Kidney tubule cell (primary cell): ENCODE measurements at regions not wholly inside any gene's neighbourhood (a gene's known extent, or its start where the extent isn't known, plus 50 kb on each side); places are given as distances from the start of the nearest gene placed in this dataset.
A peak's percentile ranks its signal among the peaks of the same experiment; 100 is the strongest.
"Not testable (repeated sequence)": the region's sequence is repeated elsewhere in the genome, so short reads cannot be mapped to it uniquely, and the experiment has no call there.

Experiments
- DNase-seq: peaks from one replicate; pipeline ENCODE4 v3.0.0-alpha.2; 2018; ENCODE audit warnings: low spot score

- DNase-seq = no peak
Measured at GRCh38 chr1:217137210-217137881, 414.1 kb upstream of the ESRRG start.

DNA sequence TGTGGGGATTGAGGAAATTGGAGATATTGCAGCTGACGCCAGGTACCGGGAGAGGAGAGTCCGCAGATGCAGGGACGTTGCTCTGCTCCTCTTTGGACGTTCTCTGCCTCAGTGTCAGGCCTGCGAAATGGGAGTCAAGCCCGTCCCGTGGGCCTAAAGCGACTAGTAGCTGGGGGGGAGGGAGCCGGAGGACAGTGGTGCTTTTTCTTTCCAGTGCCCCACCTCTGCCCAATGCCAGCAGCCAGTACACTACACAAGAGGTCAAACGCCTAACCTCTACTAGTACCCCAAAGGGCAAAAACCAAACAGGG is 413.6 kb upstream of the ESRRG start:
- no peak for DNase-seq

GRCh38 chr1:217135987-217136894 is 413.0 kb upstream of the ESRRG start:
- no peak for DNase-seq

DNA sequence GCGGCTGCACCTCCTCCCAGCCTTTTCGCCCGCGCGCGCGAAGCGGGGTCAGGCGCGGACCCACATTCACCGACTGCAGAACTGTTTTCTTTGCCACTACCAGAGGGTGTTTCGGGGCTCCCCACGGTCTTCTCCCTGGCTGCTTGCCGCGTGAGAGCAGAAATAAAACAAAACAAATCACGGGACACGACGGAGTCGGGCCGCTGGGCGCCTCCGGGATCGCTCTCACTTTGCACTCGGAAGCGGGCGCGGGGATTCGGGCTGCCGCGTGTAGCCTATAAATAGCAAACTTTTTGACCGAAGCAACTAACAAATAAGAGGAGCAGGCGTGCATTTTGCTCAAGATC is 412.3 kb upstream of the ESRRG start:
- peak; percentile 19 for DNase-seq

DNA sequence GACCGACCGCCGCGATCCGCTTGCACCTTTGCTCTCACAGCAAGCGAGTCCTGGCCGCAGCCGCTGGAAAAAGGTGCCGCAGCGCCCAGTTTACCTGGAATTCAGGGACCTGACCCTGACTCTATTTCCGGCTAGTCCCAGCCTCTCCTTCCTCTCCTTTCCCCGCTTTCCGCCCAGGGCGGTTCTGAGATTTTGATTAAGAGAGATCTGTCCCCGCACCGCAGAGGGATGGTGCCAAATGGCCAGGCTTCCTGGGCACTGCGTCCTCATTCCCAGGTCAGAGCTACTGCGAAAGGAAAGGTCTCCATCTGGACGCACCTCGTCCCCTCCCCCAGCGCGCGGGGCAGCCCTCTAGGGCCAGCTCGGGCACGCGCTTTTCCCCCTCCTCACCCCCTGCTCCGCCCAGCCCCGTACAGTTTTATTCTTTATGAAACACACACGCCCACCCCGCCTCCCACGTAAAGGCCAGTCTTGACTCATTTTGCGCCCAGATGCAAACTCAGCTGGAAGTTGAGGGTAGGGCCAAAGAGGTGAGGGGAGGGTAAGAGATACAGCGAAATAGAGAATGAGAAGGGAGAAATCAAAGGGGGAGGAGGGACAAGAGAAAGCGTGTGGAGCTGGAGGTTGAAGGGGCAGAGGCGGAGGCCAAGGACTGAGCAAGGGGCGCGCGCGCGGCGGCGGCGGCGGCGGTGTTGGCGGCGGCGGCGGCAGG is 411.8 kb upstream of the ESRRG start:
- DNase-seq = peak; percentile 53

DNA sequence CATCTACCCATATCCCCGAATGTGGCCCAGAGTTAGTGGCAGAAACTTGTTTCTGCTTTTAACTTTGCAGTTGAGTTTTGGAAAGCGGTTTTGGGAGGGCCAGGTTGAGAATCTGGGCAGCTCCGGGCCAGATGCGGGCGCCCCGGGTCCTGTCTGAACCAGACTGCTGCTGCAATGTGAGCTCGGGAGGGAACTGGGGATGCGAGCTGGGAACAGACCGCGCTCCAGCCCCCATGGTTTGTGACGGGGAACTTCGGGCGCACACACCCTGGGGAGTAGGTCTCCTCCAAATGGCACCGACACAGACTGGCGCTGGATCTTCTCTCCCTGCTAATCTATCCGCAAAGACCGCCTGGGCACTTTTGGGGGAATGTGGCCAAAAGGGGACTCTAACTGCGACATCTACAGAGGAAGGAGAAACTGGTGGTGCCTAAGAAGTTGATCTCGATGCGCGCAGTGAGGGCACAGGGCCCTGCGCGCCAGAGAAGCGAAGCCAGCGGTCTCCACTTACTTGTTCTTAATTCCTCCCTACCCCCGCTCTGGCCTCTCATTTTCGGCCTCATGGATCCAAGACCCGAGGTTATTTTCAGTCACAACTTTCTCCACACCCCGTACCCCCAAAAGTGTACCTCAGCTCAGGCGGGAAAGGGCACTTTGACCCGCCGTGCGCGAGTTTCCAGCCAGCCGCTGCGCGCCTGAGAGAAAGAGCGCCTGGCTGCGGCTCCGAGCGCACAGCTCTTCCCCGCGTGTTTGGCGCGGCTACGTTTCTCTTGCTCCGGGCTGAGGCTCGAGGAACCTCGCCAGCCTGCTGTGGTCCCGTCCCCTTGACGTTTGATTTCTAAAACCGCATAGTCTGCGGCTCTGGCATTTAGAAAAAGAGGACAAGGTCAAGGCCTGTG is 411.0 kb upstream of the ESRRG start:
- DNase-seq = peak; percentile 52

DNA sequence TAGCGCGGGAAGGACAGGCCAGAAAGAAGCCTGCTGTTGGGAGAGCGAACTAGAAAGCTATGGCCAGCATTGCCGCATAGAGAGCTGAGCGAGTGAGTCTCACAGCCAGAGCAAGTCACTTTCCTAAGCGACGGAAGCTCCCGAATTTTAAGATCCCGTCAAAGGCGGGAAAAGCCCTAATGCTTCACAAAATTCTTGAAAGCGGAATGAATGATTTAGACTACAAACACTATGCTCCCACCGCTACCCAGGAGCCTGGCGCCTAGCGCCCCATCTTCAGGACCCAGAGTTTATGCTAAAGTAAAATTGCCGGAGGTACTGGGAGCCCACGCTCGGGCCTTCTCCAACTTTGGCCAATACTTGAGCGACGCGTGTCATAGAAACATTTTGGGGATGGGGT is 409.9 kb upstream of the ESRRG start:
- no peak for DNase-seq

GRCh38 chr1:217123340-217123739 is 400.1 kb upstream of the ESRRG start:
- not testable (repeated sequence) for DNase-seq

- no peak for DNase-seq
Measured at GRCh38 chr1:217117973-217118465, 394.8 kb upstream of the ESRRG start.

DNA sequence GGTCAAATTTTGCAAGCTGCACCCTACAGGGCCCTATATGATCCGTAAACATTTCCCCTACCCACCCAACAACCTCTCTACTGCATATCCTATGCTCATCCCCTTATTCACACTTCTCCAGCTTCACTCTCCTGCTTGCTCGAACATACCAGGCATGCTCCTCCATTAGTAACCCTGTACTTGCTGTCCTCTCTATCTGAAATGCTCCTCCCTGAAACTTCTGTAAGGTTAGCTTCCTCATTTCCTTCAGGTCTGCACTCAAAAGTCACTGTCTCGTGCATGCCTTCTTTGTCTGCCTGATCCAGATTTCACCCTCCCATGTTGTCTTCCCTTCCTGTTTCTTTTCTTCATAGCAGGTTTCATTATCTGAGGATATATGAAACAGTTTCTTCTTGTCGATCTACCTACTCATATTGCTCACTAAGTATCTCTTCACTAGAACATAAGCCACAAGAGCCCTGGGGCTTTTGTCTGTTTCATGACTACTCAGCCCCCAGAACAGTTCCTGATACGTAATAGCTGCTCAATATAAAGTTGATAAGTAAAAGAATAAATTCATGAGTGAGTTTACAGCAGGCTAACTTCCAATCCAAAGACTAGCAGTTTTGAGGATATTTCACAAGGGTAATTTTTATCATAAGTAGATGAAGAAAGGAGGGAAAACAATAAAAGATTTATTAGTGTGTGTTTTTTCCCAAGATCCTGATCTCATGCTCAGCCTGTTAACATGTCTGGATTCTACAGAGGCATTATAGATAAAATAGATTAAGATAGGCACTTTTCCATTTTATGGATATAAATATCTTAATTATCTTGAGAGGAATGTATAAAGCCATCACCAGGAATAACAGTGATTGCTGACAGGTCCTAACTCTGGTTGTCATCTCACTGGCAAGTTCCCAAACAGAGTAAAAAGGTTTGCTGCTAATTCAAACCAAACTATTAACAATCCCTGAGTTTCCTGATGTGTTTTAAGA is 392.5 kb upstream of the ESRRG start:
- DNase-seq = no peak

DNA sequence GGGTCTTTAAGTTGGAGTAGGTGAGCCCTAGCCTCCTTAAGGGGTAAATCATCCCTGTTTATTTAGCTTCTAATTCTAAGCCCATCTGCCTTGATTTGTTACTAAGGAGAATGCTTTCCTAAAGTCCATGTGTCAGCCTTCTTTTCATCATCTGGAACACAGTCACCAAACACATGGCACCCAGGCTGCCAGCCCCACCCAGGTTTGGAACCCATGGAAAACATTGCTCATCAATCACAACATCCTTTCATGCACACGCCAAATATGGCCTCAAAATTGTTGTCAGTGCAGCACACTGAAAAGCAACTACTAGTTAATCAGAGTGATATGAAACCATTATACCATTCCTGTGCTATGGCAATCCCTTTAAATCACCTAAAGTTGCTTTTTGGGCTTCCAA is 386.7 kb upstream of the ESRRG start:
- no peak for DNase-seq

DNA sequence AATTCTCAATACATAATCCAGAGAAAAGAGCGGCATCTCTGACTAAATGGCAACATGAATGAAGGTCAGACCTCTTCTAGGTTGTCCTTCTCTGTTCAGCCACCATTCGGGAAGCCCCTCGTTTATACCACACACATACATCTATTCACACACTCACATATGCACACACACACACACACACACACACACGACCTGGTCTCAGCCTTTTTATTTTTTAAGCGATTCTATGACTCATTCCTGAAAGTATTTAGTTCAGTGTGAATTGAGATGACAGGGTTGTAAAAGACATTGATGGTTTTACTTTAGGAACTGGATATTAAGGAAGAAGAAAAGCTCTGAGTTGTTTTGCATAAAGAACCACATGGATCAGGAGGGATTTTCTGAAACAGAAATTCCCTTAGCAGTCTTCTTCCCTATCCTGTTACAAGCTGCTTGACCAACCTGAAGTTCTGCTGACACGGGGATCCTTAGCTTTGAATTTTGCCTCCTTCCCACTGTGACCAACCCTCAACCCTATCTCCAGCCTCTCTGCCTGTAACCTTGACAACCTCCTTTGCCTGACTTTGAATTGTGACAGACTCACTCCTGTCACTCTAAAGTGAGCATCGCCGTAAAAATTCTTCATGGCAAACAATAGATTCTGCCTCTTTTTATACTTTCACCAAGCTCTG is 383.1 kb upstream of the ESRRG start:
- peak; percentile 71 for DNase-seq

DNA sequence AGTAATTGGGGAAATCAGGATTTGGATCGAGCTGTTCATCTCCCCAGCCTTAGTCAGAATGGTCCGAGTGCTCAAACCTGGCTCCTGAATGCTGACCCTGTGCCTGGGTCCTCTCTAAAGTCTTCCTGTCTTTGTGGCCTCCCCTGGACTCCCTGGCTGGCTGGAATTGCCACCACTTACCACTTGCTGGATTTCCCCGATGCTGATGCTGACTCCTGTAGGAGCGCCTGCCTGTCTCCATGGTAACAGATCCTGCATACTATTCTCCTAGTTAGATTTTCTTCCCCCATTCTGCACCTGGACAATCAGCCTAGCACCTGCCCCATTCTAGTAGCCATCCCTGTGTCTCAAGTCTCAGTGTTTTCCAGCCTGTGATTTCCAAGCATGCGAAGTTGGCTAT is 382.2 kb upstream of the ESRRG start:
- DNase-seq = no peak

DNA sequence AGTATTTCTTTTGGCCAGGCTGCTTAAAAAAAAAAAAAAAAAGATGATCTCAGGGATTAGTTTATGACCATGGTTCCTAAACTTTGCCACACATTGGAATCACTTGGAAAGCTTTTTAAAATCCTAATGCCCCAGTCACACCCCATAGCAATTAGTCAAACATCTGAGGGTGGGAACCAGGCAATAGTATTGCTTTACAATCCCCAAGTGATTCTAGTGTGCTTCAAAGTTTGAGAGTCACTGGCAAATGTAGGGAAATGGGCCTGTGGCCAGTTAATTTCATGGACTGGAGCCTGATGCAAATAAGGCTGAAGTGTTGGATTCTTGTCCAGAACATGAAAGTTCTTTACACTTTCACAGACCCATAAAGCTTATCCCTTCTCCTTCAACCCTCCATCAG is 374.6 kb upstream of the ESRRG start:
- no peak for DNase-seq

GRCh38 chr1:217096200-217096599 is 373.0 kb upstream of the ESRRG start:
- peak; percentile 55 for DNase-seq

DNA sequence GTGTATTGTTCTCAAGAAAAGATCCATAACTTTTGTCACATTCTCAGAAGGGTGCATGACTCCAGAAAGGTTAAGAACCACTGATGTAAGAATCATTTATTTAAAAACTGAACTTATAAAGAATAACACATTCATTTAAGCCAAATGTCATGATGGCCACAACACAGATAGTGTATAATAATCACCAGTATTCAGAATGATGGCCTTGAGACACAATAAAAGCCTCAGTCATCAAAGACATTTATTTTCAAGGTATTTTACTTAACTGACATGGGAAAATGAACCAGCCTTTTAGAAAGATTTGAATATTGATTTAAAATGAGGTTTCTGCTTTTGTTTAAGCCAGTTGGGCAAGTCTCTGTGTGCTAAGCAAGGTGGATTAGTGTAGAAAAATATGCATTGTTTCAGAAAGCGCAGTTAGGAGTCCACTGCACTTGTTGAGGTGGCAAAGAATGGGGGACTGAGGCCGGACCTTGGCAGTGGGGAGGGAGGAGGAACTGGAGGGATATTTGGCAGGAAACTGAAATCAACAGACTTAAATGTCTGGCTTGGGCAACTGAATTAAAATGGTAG is 371.9 kb upstream of the ESRRG start:
- DNase-seq = no peak

- peak; percentile 64 for DNase-seq
Measured at GRCh38 chr1:217091561-217091960, 368.3 kb upstream of the ESRRG start.

GRCh38 chr1:217090060-217090911 is 367.1 kb upstream of the ESRRG start:
- no peak for DNase-seq
